Thoracic aorta (tissue), 2 donors: ENCODE measurements at regions not wholly inside any gene's neighbourhood (a gene's known extent, or its start where the extent isn't known, plus 50 kb on each side); places are given as distances from the start of the nearest gene placed in this dataset.
"Not testable (repeated sequence)": the region's sequence is repeated elsewhere in the genome, so short reads cannot be mapped to it uniquely, and the experiment has no call there.

Source experiments
- ATAC-seq: fragments of 150-250 bp; one replicate; pipeline ENCODE4 v1.8.0; 2017; ENCODE audit warnings: low read depth; ENCODE audit not compliant: insufficient number of reproducible peaks, low FRiP score
- DNase-seq: peaks from one replicate; pipeline ENCODE4 v3.0.0-alpha.2; 2020; ENCODE audit warnings: low spot score
- H3K27ac ChIP-seq, 2 donors: fragments of 200-600 bp; sonication (generic); 1 replicate in 1 of 2; 2 replicates in 1 of 2; pipeline ENCODE4 v1.5.1; 2016; ENCODE audit warnings: mild to moderate bottlenecking in 2 of 2, moderate library complexity in 2 of 2
- H3K27me3 ChIP-seq: fragments of 200-600 bp; sonication (generic); replicated peaks from 2 replicates; pipeline ENCODE4 v1.6.0; 2016; ENCODE audit warnings: mild to moderate bottlenecking; ENCODE audit not compliant: insufficient read depth
- H3K36me3 ChIP-seq: fragments of 200-600 bp; sonication (generic); one replicate; pipeline ENCODE4 v1.5.1; 2016
- H3K4me1 ChIP-seq, 2 donors: fragments of 200-600 bp; sonication (generic); 1 replicate in 1 of 2; 2 replicates in 1 of 2; pipeline versions ENCODE4 v1.5.1 to v1.6.0; 2016; ENCODE audit warnings: low read depth in 2 of 2, mild to moderate bottlenecking in 1 of 2; ENCODE audit not compliant: control insufficient read depth in 1 of 2
- H3K4me3 ChIP-seq: fragments of 200-600 bp; sonication (generic); 2 replicates; pipeline ENCODE4 v1.5.1; 2016; ENCODE audit warnings: mild to moderate bottlenecking
- H3K9me3 ChIP-seq: fragments of 200-600 bp; sonication (generic); 2 replicates; pipeline ENCODE4 v1.5.1; 2016
- CTCF ChIP-seq: fragments of 200-600 bp; sonication (generic); IDR thresholded peaks from one replicate; pipeline ENCODE4 v1.5.1; 2019; ENCODE audit warnings: antibody characterized with exemption

- H3K4me1 ChIP-seq, result no peaks in the 10 kb centered on the region
- ATAC-seq, result no peak
- H3K9me3 ChIP-seq, result no peaks in the 10 kb centered on the region
- DNase-seq, result no peak
- no peaks in the 10 kb centered on the region for H3K27me3 ChIP-seq
- H3K4me3 ChIP-seq, result no peak overlapping the region
- no peak for TF ChIP-seq CTCF
- H3K27ac ChIP-seq, result no peak overlapping the region
- no peaks in the 10 kb centered on the region for H3K36me3 ChIP-seq
These were observed 244.5 kb downstream of the ZIC4 start for GRCh38 chr3:147161833-147162232.

GRCh38 chr3:147160984-147161383 lies 245.4 kb downstream of the ZIC4 start:
- Histone ChIP-seq H3K27me3 (no peaks in the 10 kb centered on the region), H3K36me3 (no peaks in the 10 kb centered on the region), H3K4me1 (no peaks in the 10 kb centered on the region), H3K9me3 (no peaks in the 10 kb centered on the region), H3K4me3 (no peak overlapping the region), H3K27ac (no peak overlapping the region)
- DNase-seq, result no peak
- no peak for ATAC-seq
- no peak for TF ChIP-seq CTCF

- DNase-seq, result no peak
- Histone ChIP-seq H3K4me1 (no peaks in the 10 kb centered on the region), H3K4me3 (no peak overlapping the region), H3K27ac (no peak overlapping the region), H3K36me3 (no peaks in the 10 kb centered on the region), H3K27me3 (no peaks in the 10 kb centered on the region), H3K9me3 (peaks cover 3% of the 10 kb centered on the region)
- no peak for ATAC-seq
- no peak for TF ChIP-seq CTCF
These were observed 247.2 kb downstream of the ZIC4 start for GRCh38 chr3:147159141-147159540.

GRCh38 chr3:147157631-147158030 lies 248.7 kb downstream of the ZIC4 start:
- Histone ChIP-seq H3K36me3 (no peaks in the 10 kb centered on the region), H3K4me1 (no peaks in the 10 kb centered on the region), H3K4me3 (no peak overlapping the region), H3K27me3 (no peaks in the 10 kb centered on the region), H3K27ac (no peak overlapping the region), H3K9me3 (peaks cover 3% of the 10 kb centered on the region)
- TF ChIP-seq CTCF, result no peak
- ATAC-seq (no peak), DNase-seq (no peak)

- ATAC-seq, H3K27me3 ChIP-seq, H3K4me1 ChIP-seq, H3K4me3 ChIP-seq, DNase-seq, H3K9me3 ChIP-seq, H3K27ac ChIP-seq, H3K36me3 ChIP-seq: not testable (repeated sequence)
These were observed 251.4 kb downstream of the ZIC4 start for GRCh38 chr3:147154988-147155387.

- Histone ChIP-seq H3K4me3 (no peak overlapping the region), H3K27ac (no peak overlapping the region), H3K27me3 (no peaks in the 10 kb centered on the region), H3K36me3 (no peaks in the 10 kb centered on the region), H3K4me1 (no peaks in the 10 kb centered on the region), H3K9me3 (peaks cover 3% of the 10 kb centered on the region)
- no peak for DNase-seq
- no peak for TF ChIP-seq CTCF
- ATAC-seq, result no peak
These were observed 252.4 kb downstream of the ZIC4 start for GRCh38 chr3:147153830-147154539.
